Neural progenitor cell (in vitro differentiated cells): ENCODE measurements at regions not wholly inside any gene's neighbourhood (a gene's known extent, or its start where the extent isn't known, plus 50 kb on each side); places are given as distances from the start of the nearest gene placed in this dataset.

Source experiments
- EZH2 ChIP-seq: fragments of 200-600 bp; sonication (generic); IDR thresholded peaks from 2 replicates; pipeline ENCODE4 v1.6.1; 2017; ENCODE audit warnings: antibody characterized with exemption, mild to moderate bottlenecking, moderate library complexity
- EZH2phosphoT487 ChIP-seq: fragments of 200-600 bp; sonication (generic); IDR thresholded peaks from 2 replicates; pipeline ENCODE4 v1.6.1; 2017; ENCODE audit warnings: antibody characterized with exemption
- TF ChIP-seq, protein P1 (sequence below): fragments of 200-600 bp; sonication (generic); IDR thresholded peaks from 2 replicates; pipeline ENCODE4 v1.5.1; 2017; ENCODE audit warnings: antibody characterized with exemption, mild to moderate bottlenecking

DNA sequence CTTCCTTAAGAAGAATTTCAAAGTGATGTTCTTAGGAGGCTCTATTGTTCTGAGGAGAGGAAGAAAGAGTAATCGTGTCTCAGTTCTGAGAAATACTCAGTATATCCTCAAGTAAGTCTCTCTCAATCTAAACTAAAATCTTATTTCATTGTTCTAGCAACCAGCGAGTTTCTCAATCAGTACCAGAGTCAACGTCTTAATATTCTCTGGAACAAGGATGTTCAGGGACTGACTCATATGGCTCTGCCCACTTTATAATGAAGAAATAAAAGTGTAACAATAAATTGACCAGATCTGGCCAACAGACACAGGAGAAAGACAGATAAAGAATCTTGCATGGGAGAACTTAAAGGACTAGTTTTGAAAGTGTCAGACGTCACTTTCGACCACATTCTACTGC lies 469.8 kb upstream of the FLRT2 start:
- TF ChIP-seq, protein P1, sequence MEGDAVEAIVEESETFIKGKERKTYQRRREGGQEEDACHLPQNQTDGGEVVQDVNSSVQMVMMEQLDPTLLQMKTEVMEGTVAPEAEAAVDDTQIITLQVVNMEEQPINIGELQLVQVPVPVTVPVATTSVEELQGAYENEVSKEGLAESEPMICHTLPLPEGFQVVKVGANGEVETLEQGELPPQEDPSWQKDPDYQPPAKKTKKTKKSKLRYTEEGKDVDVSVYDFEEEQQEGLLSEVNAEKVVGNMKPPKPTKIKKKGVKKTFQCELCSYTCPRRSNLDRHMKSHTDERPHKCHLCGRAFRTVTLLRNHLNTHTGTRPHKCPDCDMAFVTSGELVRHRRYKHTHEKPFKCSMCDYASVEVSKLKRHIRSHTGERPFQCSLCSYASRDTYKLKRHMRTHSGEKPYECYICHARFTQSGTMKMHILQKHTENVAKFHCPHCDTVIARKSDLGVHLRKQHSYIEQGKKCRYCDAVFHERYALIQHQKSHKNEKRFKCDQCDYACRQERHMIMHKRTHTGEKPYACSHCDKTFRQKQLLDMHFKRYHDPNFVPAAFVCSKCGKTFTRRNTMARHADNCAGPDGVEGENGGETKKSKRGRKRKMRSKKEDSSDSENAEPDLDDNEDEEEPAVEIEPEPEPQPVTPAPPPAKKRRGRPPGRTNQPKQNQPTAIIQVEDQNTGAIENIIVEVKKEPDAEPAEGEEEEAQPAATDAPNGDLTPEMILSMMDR = no peak
- TF ChIP-seq EZH2 (no peak), EZH2phosphoT487 (no peak)
